GM12875 (cell line): ENCODE measurements at regions not wholly inside any gene's neighbourhood (a gene's known extent, or its start where the extent isn't known, plus 50 kb on each side); places are given as distances from the start of the nearest gene placed in this dataset.

Experiments used
- H3K4me3 ChIP-seq: one replicate; pipeline ENCODE4 v1.5.1; 2011; ENCODE audit warnings: low read depth, low read length, control low read depth
- CTCF ChIP-seq: IDR thresholded peaks from 2 replicates; pipeline ENCODE4 v1.5.1; 2011; ENCODE audit warnings: low read depth, mild to moderate bottlenecking, control low read depth, inconsistent platforms, low read length, moderate library complexity, borderline replicate concordance; ENCODE audit not compliant: insufficient read depth

- TF ChIP-seq CTCF, result no peak
- no peak overlapping the region for H3K4me3 ChIP-seq
Measured at GRCh38 chr10:55224007-55224781, 423.2 kb upstream of the PCDH15 start.

DNA sequence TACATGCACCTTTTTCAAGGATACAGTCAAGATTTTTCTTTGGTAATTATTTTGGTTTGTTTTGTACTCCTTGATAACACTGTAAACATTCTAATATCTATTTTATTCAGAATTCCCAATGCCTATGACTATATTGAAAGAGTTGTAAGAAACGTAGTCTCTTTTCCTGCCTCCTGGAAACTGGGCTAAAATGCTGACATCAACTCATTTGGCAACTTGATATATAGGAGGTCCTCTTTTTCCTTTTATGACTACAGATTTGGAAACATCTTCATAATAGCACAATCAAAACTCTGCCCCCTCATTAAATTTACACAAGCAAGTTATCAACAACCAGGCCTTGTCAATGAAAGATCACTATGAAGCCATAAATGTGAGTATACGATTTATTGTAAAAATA lies 422.3 kb upstream of the PCDH15 start:
- no peak for TF ChIP-seq CTCF
- H3K4me3 ChIP-seq, result no peak overlapping the region

GRCh38 chr10:55220975-55221374 lies 419.9 kb upstream of the PCDH15 start:
- no peak for TF ChIP-seq CTCF
- H3K4me3 ChIP-seq, result no peak overlapping the region

DNA sequence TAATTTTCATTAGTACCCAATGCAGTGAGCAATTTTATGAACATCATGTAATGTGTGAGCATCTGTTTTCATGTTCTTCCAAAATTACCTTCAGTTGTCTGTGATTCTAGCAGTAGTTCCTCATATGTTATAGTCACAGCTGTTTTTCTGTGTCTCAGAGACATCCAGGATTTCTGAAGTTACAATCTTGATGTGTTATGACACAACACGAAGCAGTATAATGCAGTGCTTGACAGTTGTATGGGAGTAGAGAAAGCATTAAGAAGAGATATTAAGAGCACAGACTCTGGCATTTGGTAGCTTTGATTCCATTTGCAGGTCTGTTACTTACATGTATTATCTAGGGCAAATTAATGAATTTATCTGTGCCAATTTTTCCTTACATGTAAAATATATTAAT lies 414.7 kb upstream of the PCDH15 start:
- TF ChIP-seq CTCF, result no peak
- H3K4me3 ChIP-seq, result no peak overlapping the region

DNA sequence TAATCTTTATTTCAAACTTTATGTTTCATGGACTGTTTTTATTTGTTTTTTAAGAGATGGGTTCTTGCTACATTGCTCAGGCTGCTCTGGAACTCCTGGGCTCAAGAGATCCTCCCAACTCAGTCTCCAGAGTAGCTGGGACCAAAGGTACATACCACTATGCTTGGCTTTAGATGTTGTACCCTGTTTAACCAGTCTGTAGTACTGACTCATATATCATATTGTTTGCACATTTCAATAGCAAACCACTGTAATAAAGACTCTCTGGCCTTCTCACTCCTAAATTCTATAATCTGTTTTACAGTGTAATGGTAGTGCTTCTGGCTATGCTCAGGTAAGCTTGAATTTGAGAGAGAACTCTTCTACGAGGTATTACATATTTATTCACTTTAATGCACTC lies 413.6 kb upstream of the PCDH15 start:
- TF ChIP-seq CTCF, result no peak
- no peak overlapping the region for H3K4me3 ChIP-seq

GRCh38 chr10:55212051-55212450 lies 411.0 kb upstream of the PCDH15 start:
- no peak for TF ChIP-seq CTCF
- no peak overlapping the region for H3K4me3 ChIP-seq

DNA sequence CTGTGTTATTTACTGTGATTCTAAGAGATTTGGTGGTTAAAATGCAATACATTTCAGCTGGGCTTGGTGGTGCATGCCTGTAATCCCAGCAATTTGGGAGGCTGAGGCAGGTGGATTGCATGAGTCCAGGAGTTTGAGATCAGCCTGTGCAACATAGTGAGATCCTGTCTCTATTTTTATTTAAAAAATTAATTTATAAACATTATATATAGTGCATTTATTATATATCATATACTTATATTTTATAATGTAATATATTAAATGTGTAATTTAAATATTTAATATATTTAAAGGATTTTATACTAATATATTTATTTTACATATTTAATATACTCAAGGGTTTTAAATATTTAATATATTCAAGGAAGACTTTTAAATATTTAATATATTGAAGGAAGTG lies 402.8 kb upstream of the PCDH15 start:
- no peak overlapping the region for H3K4me3 ChIP-seq
- TF ChIP-seq CTCF, result no peak
